Stimulated activated CD8-positive, alpha-beta memory T cell treated with anti-CD3 and anti-CD28 coated beads, Interleukin-7, amount 100 ng/mL, for 1 hour (primary cell): ENCODE measurements at regions not wholly inside any gene's neighbourhood (a gene's known extent, or its start where the extent isn't known, plus 50 kb on each side); places are given as distances from the start of the nearest gene placed in this dataset.

ENCODE experiments used
- DNase-seq, 2 donors: peaks; one replicate each; pipeline ENCODE4 v3.0.0-alpha.2; 2020; ENCODE audit warnings: low read depth in 2 of 2

DNA sequence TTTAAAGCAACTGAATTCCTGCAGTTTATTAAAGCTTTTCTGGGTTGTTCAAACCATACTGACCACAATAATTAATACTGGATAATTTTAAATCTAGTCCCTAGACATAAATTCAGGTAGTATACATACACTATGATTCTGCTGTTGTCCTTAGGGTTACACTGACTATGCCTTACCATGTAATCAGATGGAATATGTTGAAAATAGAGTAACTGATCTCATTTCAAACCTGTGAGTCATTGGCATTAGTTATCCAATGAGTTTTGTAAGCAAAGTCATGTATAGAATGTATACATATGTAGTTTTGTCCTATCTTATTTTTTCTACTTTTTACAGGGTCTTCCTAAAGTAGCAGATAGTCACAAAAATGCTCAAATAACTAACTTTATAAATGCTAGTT lies 517.1 kb upstream of the CCDC54 start:
- DNase-seq = no peak

DNA sequence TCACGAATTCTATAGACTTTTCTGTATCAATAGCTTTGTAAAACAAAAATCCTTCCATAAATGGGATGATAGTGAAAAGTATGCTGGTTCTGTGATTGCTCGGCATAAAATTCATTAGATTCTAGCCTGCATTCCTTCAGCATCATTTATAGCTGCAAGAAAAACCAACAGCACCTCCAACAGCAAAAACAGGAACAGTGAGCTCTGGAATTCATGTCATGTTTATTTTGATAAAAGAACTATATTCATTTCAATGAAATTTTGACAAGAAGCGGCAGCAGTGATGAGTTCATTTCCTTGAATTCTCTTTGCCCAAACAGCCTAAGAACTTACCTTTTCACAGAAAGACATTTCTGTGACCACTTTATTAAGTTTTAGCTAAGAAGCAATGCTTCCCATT lies 515.2 kb upstream of the CCDC54 start:
- DNase-seq = no peak

- DNase-seq = no peak
Measured at GRCh38 chr3:106877627-106878026, 499.6 kb upstream of the CCDC54 start.

DNA sequence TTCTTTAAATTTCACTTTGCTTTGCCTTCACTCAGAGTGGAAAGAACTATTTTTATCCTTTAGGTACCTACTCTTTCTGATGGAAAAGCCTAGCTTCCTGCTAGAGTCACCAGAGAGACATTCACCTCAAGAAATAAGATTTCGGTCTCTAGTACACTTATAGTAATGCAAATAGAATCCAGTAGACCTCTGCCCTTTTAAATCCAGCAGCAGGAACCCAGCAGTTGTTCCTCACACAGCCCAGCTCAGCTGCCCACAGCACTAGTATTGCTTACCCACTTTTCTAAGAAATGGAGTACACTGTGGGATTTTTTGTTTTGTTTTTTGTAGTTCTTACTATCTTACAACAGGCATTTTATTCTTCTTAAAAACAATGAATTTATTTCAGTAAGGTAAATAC lies 497.0 kb upstream of the CCDC54 start:
- no peak for DNase-seq

GRCh38 chr3:106881186-106881585 lies 496.1 kb upstream of the CCDC54 start:
- DNase-seq = no peak

- DNase-seq = no peak
Measured at GRCh38 chr3:106882297-106882696, 494.9 kb upstream of the CCDC54 start.

- DNase-seq = no peak
Measured at GRCh38 chr3:106906074-106906473, 471.2 kb upstream of the CCDC54 start.

DNA sequence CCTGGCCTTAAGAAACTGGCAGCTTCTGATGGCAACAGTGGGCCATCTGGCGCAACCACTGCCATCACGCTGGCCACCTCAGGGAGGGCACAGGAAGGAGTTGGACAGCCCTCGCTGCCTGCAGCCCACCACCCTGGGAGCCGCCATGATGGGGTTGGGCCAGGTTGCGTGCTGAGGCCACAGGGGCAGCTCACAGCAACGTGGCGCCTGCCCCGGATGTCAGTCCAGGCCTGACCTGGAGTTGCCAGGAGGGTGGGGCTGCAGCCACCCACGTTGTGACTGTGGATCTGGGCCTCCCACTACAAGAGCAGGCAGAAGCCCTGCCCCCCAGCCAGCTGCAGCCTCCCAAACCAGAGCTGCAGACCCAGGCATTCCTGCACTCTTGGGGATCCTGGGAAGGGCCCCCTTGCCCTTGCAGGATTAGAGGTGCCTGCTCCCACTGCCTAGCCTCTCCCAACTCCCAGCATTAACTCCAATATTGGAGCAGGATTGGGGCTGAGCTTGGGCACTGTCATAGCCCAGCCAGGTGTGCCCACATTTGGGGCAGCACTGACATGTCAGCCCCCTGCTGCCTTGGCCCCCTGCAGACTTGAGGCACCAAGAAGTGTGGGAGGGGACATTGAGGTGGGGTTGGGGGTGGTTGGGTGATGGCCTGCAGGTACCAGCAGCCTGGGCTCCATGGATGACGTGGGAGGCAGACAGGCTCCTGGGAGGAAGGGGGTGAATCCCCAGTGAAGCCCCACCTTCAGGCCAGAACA lies 468.9 kb upstream of the CCDC54 start:
- DNase-seq = no peak

DNA sequence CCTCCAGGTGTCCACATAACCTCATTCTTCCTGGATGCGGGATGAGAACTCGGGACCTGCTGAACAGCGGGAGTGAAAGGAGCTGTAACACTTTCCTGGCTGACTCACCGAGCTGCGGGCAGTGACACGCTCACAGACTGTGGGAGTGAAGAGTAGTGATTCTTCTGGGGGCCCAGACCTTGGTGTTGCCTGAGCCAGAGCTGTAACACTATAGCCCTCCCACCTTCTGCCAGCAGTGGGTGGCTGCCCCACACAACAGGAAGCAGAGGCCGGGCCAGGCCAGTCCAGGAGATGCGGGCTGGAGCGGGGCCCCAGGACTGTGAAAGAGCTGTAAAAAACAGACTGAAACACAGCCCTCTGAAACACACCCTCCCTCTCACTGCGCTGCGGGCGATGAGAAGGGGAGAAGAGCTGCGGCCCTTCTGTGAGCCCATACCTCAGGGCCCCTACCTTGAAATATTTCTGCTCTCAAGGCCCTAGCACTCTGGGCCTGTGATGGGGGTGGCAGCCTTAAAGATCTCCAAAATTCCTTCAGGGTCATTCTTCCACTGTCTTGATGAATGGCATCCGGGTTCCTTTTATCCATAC lies 464.0 kb upstream of the CCDC54 start:
- no peak for DNase-seq

- no peak for DNase-seq
Measured at GRCh38 chr3:106913966-106914365, 463.3 kb upstream of the CCDC54 start.

GRCh38 chr3:106920609-106921008 lies 456.6 kb upstream of the CCDC54 start:
- DNase-seq = no peak

GRCh38 chr3:106929081-106929480 lies 448.2 kb upstream of the CCDC54 start:
- DNase-seq = no peak

GRCh38 chr3:106930086-106930485 lies 447.2 kb upstream of the CCDC54 start:
- DNase-seq = no peak

DNA sequence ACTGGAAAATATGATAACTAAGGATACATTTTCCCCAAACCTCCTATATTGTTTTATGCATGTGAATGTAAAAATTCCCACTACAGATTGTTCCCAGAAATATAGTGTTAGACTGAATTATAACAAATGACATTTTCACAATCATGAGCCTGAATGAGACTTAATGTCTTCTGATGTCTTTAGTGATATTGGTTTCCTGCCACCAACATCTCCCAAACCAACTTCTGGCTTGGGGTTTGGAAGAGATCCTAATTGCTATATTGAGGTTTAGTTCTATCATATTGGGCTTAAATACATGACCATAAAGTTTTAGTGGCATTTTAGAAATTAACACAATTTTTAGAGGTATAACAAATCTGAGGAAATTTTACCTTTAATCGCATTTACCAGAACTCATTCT lies 445.3 kb upstream of the CCDC54 start:
- no peak for DNase-seq

GRCh38 chr3:106936337-106936736 lies 440.9 kb upstream of the CCDC54 start:
- no peak for DNase-seq

GRCh38 chr3:106942051-106942450 lies 435.2 kb upstream of the CCDC54 start:
- DNase-seq = no peak

- DNase-seq = no peak
Measured at GRCh38 chr3:106943071-106943470, 434.2 kb upstream of the CCDC54 start.

GRCh38 chr3:106945435-106945834 lies 431.8 kb upstream of the CCDC54 start:
- no peak for DNase-seq

GRCh38 chr3:106946866-106947265 lies 430.4 kb upstream of the CCDC54 start:
- DNase-seq = no peak

GRCh38 chr3:106957029-106957428 lies 420.2 kb upstream of the CCDC54 start:
- no peak for DNase-seq

DNA sequence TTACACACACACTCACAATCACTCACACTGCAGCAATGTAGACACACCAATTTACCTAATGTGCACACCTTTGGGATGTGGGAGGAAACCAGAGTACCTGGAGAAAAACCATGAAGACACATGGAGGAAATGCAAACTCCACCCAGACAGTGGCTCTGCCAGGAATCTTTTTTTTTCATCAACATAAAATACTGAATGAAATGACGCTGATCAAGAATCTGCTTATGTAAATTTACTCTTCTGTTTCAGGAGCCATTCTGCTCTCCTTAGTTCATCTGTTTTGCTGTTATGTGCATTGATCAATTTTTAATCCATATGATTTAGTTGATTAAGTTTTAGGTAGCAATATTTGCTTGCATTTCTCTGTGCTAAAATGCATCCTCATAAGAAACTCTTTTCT lies 414.2 kb upstream of the CCDC54 start:
- DNase-seq = no peak

DNA sequence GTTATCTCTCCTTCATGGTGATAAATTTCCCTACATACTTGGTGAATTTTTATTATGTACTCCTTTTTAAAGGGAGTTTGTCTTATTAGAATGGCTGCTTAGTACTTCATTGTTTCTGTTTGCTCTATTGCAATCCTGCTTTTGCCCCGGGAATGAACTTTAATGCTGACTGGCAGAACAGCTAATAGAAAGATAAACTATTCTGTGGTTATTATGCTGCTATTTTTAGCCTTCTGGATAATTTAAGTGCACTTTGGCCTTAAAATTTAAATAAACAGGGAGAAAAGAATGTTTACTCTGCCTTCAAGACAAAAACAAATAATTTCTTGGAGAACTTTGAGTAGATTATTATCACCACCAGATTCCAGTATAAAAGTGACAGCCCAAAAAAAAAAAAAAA lies 413.8 kb upstream of the CCDC54 start:
- no peak for DNase-seq

DNA sequence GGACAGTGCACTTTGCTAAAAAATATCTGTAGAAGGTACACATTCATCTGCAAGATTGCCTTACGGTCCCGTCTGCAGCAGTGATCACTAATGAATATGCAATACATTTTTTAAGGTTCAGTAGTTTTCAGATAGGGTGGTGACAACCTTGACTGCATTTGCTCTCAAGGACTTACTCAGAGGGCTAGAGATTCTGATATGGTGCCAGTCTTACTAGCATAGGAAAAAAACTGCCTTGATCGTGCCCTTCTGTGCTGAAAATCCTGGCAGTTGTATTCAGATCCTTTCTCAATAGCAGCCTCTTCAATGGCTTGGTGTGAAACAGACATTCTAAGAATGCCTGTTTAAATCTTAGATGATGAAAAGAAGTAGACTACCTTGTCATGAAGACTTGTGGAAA lies 411.9 kb upstream of the CCDC54 start:
- no peak for DNase-seq

DNA sequence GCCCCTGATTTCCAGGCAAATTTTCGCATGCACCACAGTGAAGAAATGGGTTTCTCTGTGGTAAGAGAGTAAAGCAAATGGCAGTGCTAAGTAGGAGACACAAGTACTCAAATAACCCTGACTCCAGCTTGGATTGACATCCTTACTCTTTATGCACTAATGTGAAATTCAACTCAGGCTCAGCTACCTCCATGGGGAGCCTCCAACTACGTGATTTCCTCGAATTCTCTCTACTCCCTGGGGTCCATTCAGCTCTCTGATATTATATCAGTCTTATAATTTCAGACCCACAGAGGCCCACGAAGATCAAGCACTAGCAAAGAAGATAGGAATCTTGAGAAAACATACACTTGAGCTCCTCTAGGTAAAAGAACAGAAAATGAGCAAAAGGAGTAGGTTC lies 407.6 kb upstream of the CCDC54 start:
- no peak for DNase-seq
